ENCODE measurements at regions not wholly inside any gene's neighbourhood (a gene's known extent, or its start where the extent isn't known, plus 50 kb on each side); places are given as distances from the start of the nearest gene placed in this dataset.

DNA sequence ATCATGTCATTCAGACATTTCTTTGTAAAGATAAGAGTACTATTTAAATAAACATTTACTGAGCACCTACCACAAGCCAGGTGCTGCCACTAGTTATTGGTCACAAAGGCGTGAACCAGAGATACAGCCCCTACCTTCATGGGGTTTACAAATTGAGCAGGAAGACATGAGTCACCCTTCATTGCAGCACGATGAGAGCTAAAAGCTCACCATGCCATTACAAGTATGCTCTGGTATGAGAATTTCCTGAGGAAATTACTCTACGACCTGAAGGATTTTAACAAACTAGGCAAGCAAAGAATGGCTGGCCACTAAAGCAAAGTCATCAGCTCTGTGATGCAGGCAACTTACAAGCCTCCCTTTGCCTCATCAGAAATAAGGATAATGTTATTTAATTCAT is 346.8 kb downstream of the BRINP2 start:
- POLR2A ChIA-PET = no interaction called here
- no peaks in the 10 kb centered on the region for H3K9me3 Mint-ChIP-seq
- H3K4me1 Mint-ChIP-seq = no peaks in the 10 kb centered on the region
- TF ChIP-seq, protein P1, sequence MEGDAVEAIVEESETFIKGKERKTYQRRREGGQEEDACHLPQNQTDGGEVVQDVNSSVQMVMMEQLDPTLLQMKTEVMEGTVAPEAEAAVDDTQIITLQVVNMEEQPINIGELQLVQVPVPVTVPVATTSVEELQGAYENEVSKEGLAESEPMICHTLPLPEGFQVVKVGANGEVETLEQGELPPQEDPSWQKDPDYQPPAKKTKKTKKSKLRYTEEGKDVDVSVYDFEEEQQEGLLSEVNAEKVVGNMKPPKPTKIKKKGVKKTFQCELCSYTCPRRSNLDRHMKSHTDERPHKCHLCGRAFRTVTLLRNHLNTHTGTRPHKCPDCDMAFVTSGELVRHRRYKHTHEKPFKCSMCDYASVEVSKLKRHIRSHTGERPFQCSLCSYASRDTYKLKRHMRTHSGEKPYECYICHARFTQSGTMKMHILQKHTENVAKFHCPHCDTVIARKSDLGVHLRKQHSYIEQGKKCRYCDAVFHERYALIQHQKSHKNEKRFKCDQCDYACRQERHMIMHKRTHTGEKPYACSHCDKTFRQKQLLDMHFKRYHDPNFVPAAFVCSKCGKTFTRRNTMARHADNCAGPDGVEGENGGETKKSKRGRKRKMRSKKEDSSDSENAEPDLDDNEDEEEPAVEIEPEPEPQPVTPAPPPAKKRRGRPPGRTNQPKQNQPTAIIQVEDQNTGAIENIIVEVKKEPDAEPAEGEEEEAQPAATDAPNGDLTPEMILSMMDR (IDR thresholded peaks at IDR 0.05) = no peak
- H3K36me3 Mint-ChIP-seq (ENCODE audit: low read depth) = no peaks in the 10 kb centered on the region
- no peak overlapping the region for H3K4me3 Mint-ChIP-seq
- CTCF ChIA-PET = no interaction called here
- ATAC-seq (ENCODE audit: low read depth) (no peak), DNase-seq (no peak)
- H3K27ac Mint-ChIP-seq = no peak overlapping the region
- no peaks in the 10 kb centered on the region for H3K27me3 Mint-ChIP-seq
- intact Hi-C loops (cut with micrococcal nuclease) = no loop called here

- H3K27ac Mint-ChIP-seq = no peak overlapping the region
- POLR2A ChIA-PET = no interaction called here
- CTCF ChIA-PET = no interaction called here
- TF ChIP-seq, protein P1 (IDR thresholded peaks at IDR 0.05) = no peak
- intact Hi-C loops (cut with micrococcal nuclease) = no loop called here
- H3K4me1 Mint-ChIP-seq = no peaks in the 10 kb centered on the region
- no peaks in the 10 kb centered on the region for H3K9me3 Mint-ChIP-seq
- no peak overlapping the region for H3K4me3 Mint-ChIP-seq
- no peaks in the 10 kb centered on the region for H3K36me3 Mint-ChIP-seq (ENCODE audit: low read depth)
- DNase-seq (no peak), ATAC-seq (ENCODE audit: low read depth) (no peak)
- H3K27me3 Mint-ChIP-seq = no peaks in the 10 kb centered on the region
Observed at GRCh38 chr1:177514207-177514606, 343.4 kb downstream of the BRINP2 start.

- intact Hi-C loops (cut with micrococcal nuclease) = no loop called here
- H3K4me3 Mint-ChIP-seq = no peak overlapping the region
- H3K4me1 Mint-ChIP-seq = no peaks in the 10 kb centered on the region
- no peaks in the 10 kb centered on the region for H3K36me3 Mint-ChIP-seq (ENCODE audit: low read depth)
- ChIA-PET POLR2A (no interaction called here), CTCF (no interaction called here)
- no peak for DNase-seq
- no peak for ATAC-seq (ENCODE audit: low read depth)
- H3K9me3 Mint-ChIP-seq = no peaks in the 10 kb centered on the region
- no peaks in the 10 kb centered on the region for H3K27me3 Mint-ChIP-seq
- no peak overlapping the region for H3K27ac Mint-ChIP-seq
- TF ChIP-seq, protein P1 (IDR thresholded peaks at IDR 0.05) = no peak
Observed at GRCh38 chr1:177511036-177511435, 340.3 kb downstream of the BRINP2 start.

DNA sequence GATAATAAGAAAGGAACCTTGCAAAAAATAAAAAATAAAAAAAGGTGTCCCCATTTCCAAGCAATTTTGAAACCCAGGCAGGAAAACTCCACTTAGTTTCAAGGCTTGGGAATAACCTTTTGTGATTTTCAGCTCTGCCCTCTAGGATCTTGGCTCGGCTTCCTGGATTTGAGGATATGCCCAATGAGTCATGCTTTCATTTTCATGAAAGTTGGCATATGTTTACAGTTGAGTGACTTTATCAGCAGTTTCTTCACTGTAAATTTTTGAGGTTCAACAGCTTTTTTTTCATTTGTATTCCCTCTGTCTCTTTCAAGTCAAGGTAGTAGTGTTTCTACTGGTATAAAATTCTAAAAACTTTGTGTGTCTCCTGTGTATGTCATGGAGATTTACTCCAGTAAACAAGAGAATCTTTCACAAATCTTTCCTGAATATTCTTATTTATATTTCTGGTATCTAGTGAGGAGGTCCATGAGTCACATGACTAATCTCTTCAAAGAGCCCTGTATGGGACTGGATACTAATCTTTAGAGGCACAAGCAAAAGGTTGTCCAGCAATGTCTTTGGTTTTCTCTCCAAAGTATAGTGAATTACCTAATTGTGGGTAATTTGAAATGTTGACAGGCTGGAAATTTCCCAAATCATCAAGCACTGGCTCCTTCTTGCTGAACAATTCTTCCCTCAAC is 335.3 kb downstream of the BRINP2 start:
- no peaks in the 10 kb centered on the region for H3K27me3 Mint-ChIP-seq
- no peaks in the 10 kb centered on the region for H3K36me3 Mint-ChIP-seq (ENCODE audit: low read depth)
- TF ChIP-seq, protein P1 (IDR thresholded peaks at IDR 0.05) = no peak
- no peak overlapping the region for H3K4me3 Mint-ChIP-seq
- ATAC-seq (ENCODE audit: low read depth) (no peak), DNase-seq (no peak)
- intact Hi-C loops (cut with micrococcal nuclease) = no loop called here
- CTCF ChIA-PET = no interaction called here
- no peak overlapping the region for H3K27ac Mint-ChIP-seq
- POLR2A ChIA-PET = no interaction called here
- H3K9me3 Mint-ChIP-seq = peaks cover 3% of the 10 kb centered on the region
- no peaks in the 10 kb centered on the region for H3K4me1 Mint-ChIP-seq

- peaks cover 8% of the 10 kb centered on the region for H3K9me3 Mint-ChIP-seq
- no peak for ATAC-seq (ENCODE audit: low read depth)
- TF ChIP-seq, protein P1 (IDR thresholded peaks at IDR 0.05) = no peak
Observed at GRCh38 chr1:177495878-177496277, 325.1 kb downstream of the BRINP2 start.

More at GRCh38 chr1:177495878-177496277, 325.1 kb downstream of the BRINP2 start:
- Mint-ChIP-seq H3K27me3 (no peaks in the 10 kb centered on the region), H3K4me1 (no peaks in the 10 kb centered on the region), H3K36me3 (ENCODE audit: low read depth) (no peaks in the 10 kb centered on the region), H3K27ac (no peak overlapping the region), H3K4me3 (no peak overlapping the region)
- ChIA-PET CTCF (no interaction called here), POLR2A (no interaction called here)
- DNase-seq = no peak
- intact Hi-C loops (cut with micrococcal nuclease) = no loop called here
